ENCODE measurements at regions not wholly inside any gene's neighbourhood (a gene's known extent, or its start where the extent isn't known, plus 50 kb on each side); places are given as distances from the start of the nearest gene placed in this dataset.

DNA sequence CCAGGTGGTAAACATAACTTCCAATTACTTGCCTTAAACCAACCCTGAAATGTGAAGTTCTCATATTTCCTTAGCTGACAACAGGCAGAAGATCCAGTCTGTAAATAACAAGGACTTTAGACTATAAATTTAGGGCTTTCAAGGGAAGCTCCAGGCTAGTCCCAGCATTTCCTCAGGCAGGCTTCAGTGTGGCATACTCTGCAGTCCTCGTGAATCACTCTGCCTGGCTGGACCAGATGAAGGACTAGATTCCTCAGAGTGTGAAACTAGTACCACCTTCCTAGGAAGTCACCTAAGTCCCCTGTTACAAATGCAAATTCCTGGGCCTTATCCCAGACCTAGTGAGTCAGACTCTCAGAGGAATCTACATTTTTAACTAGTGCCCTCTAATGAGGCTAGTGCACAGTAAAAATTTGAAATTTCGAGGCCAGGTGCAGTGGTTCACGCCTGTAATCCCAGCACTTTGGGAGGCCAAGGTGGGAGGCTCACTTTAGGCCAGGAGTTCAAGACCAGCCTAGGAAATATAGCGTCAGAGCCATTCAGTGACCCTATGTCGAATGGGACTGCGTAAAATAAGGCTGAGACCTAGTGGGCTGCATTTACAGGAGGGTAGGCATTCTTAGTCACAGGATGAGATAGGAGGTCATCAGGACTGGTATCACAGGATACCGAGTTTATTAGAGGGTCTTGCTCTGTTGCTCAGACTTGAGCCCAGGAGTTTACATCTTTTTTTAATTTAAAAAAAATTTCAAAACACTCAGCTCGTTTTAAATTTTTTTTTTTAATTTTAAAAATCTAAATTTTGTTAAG lies 279.6 kb upstream of the JARID2 start:
- intact Hi-C loops (cut with micrococcal nuclease): no loop called here
- no peak for DNase-seq
- no peaks in the 10 kb centered on the region for H3K4me1 ChIP-seq
- no peak overlapping the region for H3K4me3 ChIP-seq
- no peaks in the 10 kb centered on the region for H3K36me3 ChIP-seq
- peaks cover 9% of the 10 kb centered on the region for H3K9me3 ChIP-seq (replicated peaks)
- TF ChIP-seq, protein P1, sequence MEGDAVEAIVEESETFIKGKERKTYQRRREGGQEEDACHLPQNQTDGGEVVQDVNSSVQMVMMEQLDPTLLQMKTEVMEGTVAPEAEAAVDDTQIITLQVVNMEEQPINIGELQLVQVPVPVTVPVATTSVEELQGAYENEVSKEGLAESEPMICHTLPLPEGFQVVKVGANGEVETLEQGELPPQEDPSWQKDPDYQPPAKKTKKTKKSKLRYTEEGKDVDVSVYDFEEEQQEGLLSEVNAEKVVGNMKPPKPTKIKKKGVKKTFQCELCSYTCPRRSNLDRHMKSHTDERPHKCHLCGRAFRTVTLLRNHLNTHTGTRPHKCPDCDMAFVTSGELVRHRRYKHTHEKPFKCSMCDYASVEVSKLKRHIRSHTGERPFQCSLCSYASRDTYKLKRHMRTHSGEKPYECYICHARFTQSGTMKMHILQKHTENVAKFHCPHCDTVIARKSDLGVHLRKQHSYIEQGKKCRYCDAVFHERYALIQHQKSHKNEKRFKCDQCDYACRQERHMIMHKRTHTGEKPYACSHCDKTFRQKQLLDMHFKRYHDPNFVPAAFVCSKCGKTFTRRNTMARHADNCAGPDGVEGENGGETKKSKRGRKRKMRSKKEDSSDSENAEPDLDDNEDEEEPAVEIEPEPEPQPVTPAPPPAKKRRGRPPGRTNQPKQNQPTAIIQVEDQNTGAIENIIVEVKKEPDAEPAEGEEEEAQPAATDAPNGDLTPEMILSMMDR (IDR thresholded peaks at IDR 0.05; ENCODE audit: borderline replicate concordance): no peak
- H3K27me3 ChIP-seq (ENCODE audit: low read depth): no peaks in the 10 kb centered on the region
- H3K27ac ChIP-seq (replicated peaks): no peak overlapping the region

DNA sequence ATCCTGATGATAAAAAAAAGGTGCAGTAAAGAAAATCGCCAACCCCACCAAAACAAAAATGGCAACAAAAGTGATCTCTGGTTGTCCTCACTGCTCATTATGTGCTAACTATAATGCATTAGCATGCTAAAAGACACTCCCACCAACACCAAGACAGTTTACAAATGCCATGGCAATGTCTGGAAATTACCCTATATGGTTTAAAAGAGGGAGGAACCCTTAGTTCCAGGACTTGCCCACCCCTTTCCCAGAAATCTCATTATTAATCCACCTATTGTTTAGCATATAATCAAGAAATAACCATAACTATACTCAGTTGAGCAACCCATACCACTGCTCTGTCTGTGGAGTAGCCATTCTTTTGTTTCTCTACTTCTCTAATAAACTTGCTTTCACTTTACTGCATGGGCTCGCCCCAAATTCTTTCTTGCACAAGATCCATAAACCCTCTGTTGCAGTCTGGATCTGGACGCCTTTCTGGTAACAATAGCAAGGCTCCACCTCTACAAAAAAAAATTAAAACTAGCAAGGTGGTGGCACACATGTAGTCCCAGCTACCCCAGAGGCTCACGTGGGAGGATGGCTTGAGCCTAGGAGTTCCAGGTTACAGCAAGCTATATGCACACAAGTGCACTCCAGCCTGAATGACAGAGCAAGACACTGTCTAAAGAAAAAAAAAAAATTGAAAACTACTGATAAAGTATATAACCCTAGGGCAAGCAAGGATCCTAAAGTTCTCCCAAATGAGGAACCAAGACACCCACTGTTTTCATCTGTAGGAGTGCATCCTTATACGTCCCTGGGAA lies 278.8 kb upstream of the JARID2 start:
- DNase-seq: no peak
- intact Hi-C loops (cut with micrococcal nuclease): no loop called here
- Histone ChIP-seq H3K4me1 (no peaks in the 10 kb centered on the region), H3K9me3 (replicated peaks) (peaks cover 9% of the 10 kb centered on the region), H3K27ac (replicated peaks) (no peak overlapping the region), H3K4me3 (no peak overlapping the region), H3K27me3 (ENCODE audit: low read depth) (no peaks in the 10 kb centered on the region), H3K36me3 (no peaks in the 10 kb centered on the region)
- TF ChIP-seq, protein P1 (IDR thresholded peaks at IDR 0.05; ENCODE audit: borderline replicate concordance): no peak

DNA sequence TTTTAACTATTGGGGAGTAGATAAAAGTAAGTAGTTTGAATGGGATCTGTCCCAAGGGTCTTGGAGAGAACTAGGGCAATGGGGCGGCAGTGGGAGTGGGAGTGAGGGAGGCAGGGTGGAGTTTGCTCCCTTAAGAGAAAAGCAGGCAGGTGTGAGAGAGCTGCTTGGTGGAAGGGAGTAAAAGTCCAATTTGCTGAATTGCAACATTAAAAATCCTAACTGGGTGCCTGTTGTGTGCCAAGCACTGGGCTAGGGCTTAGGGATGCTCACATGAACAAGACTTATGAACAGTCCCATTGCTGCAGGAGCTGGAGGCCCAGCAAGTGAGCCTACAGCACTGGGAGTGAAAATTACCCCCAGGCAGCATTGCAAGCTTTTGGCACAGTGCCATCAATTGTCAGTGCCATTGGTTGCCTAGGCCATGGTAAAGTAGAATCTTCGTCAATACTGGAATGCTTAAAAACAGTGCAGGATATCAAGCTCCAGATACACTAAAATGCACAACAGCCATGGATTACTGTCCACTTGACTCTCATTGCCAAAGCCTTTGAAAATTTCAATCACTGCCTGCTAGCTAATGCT lies 277.7 kb upstream of the JARID2 start:
- H3K27ac ChIP-seq (replicated peaks): no peak overlapping the region
- intact Hi-C loops (cut with micrococcal nuclease): no loop called here
- TF ChIP-seq, protein P1 (IDR thresholded peaks at IDR 0.05; ENCODE audit: borderline replicate concordance): no peak
- no peaks in the 10 kb centered on the region for H3K4me1 ChIP-seq
- no peaks in the 10 kb centered on the region for H3K27me3 ChIP-seq (ENCODE audit: low read depth)
- H3K36me3 ChIP-seq: no peaks in the 10 kb centered on the region
- no peak overlapping the region for H3K4me3 ChIP-seq
- no peak for DNase-seq
- H3K9me3 ChIP-seq (replicated peaks): peaks cover 9% of the 10 kb centered on the region

DNA sequence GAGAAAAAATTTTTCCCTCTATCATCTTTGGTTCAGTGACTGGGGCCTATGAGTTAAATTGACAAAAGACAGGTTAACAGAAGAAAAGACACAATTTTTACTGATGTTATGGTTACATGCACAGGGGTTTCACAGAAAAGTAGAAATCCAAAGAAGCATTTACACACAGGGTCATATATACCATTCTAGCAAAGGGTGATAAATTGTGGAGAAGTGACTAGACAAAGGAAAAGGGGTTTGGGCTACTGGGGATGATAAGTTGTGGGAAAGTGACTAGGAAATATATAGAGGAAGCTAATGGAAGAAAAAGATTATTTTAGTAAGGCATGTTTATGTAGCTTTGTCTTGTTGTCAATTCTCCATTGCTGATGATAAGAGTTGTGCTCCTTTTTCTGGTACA lies 276.7 kb upstream of the JARID2 start:
- Histone ChIP-seq H3K4me1 (no peaks in the 10 kb centered on the region), H3K9me3 (replicated peaks) (peaks cover 9% of the 10 kb centered on the region), H3K36me3 (no peaks in the 10 kb centered on the region), H3K4me3 (no peak overlapping the region), H3K27me3 (ENCODE audit: low read depth) (no peaks in the 10 kb centered on the region), H3K27ac (replicated peaks) (no peak overlapping the region)
- TF ChIP-seq, protein P1 (IDR thresholded peaks at IDR 0.05; ENCODE audit: borderline replicate concordance): no peak
- DNase-seq: no peak
- intact Hi-C loops (cut with micrococcal nuclease): no loop called here

- H3K27me3 ChIP-seq (ENCODE audit: low read depth): no peaks in the 10 kb centered on the region
- DNase-seq: no peak
- intact Hi-C loops (cut with micrococcal nuclease): no loop called here
- H3K4me3 ChIP-seq: no peak overlapping the region
- TF ChIP-seq, protein P1 (IDR thresholded peaks at IDR 0.05; ENCODE audit: borderline replicate concordance): no peak
- no peak overlapping the region for H3K27ac ChIP-seq (replicated peaks)
- H3K36me3 ChIP-seq: no peaks in the 10 kb centered on the region
- H3K4me1 ChIP-seq: no peaks in the 10 kb centered on the region
- H3K9me3 ChIP-seq (replicated peaks): peaks cover 9% of the 10 kb centered on the region
Measured at GRCh38 chr6:14972379-14973067, 273.3 kb upstream of the JARID2 start.
